H1 (cell line): ENCODE measurements at regions not wholly inside any gene's neighbourhood (a gene's known extent, or its start where the extent isn't known, plus 50 kb on each side); places are given as distances from the start of the nearest gene placed in this dataset.

Experiments
- BRCA1 ChIP-seq: IDR thresholded peaks from 2 replicates; pipeline ENCODE4 v1.6.1; 2012; ENCODE audit warnings: low read depth, low read length, improper control_type of control experiment
- JUND ChIP-seq: IDR thresholded peaks from 2 replicates; pipeline ENCODE4 v1.6.1; 2011; ENCODE audit warnings: mild to moderate bottlenecking, improper control_type of control experiment, low read length
- KDM4A ChIP-seq: IDR thresholded peaks from one replicate; pipeline ENCODE4 v1.7.1; 2012; ENCODE audit warnings: low read depth, mild to moderate bottlenecking, moderate library complexity, low read length, inconsistent platforms; ENCODE audit not compliant: severe bottlenecking
- ZNF274 ChIP-seq: IDR thresholded peaks from 2 replicates; pipeline ENCODE4 v1.7.0; 2012; ENCODE audit warnings: low read length, borderline replicate concordance; ENCODE audit errors: extremely low read depth

- TF ChIP-seq KDM4A (no peak), BRCA1 (no peak), JUND (no peak), ZNF274 (no peak)
Measured at GRCh38 chr3:70816346-70816745, 503.9 kb upstream of the MDFIC2 start (continued).
